HG02642 (cell line): ENCODE measurements at regions not wholly inside any gene's neighbourhood (a gene's known extent, or its start where the extent isn't known, plus 50 kb on each side); places are given as distances from the start of the nearest gene placed in this dataset.
"Not testable (repeated sequence)": the region's sequence is repeated elsewhere in the genome, so short reads cannot be mapped to it uniquely, and the experiment has no call there.

Experiments used
- ATAC-seq: cut with Tn5 transposase; IDR thresholded peaks from one replicate; pipeline ENCODE4 v1.9.1; 2021; ENCODE audit warnings: mild to moderate bottlenecking; ENCODE audit not compliant: unreplicated experiment, poor library complexity

- no peak for ATAC-seq
Measured at GRCh38 chr12:90831712-90832111, 123.3 kb downstream of the CCER1 start.

- ATAC-seq: no peak
Measured at GRCh38 chr12:90829044-90829443, 125.9 kb downstream of the CCER1 start.

- no peak for ATAC-seq
Measured at GRCh38 chr12:90828621-90829020, 126.4 kb downstream of the CCER1 start.

- ATAC-seq: no peak
Measured at GRCh38 chr12:90827567-90827966, 127.4 kb downstream of the CCER1 start.

- no peak for ATAC-seq
Measured at GRCh38 chr12:90826036-90826435, 128.9 kb downstream of the CCER1 start.

GRCh38 chr12:90823859-90824258 lies 131.1 kb downstream of the CCER1 start:
- no peak for ATAC-seq

- no peak for ATAC-seq
Measured at GRCh38 chr12:90819709-90820108, 135.3 kb downstream of the CCER1 start.

- no peak for ATAC-seq
Measured at GRCh38 chr12:90816353-90817089, 138.5 kb downstream of the CCER1 start.

- no peak for ATAC-seq
Measured at GRCh38 chr12:90809940-90810339, 145.0 kb downstream of the CCER1 start.

- ATAC-seq: no peak
Measured at GRCh38 chr12:90808568-90808967, 146.4 kb downstream of the CCER1 start.

- no peak for ATAC-seq
Measured at GRCh38 chr12:90802727-90803126, 152.2 kb downstream of the CCER1 start.

GRCh38 chr12:90801776-90802175 lies 153.2 kb downstream of the CCER1 start:
- no peak for ATAC-seq

- ATAC-seq: no peak
Measured at GRCh38 chr12:90794212-90794611, 160.8 kb downstream of the CCER1 start.

- not testable (repeated sequence) for ATAC-seq
Measured at GRCh38 chr12:90792718-90793117, 162.3 kb downstream of the CCER1 start.

GRCh38 chr12:90791445-90791844 lies 163.5 kb downstream of the CCER1 start:
- ATAC-seq: no peak

GRCh38 chr12:90790747-90791146 lies 164.2 kb downstream of the CCER1 start:
- no peak for ATAC-seq

- ATAC-seq: no peak
Measured at GRCh38 chr12:90773491-90773890, 181.5 kb downstream of the CCER1 start.

GRCh38 chr12:90770861-90771260 lies 184.1 kb downstream of the CCER1 start:
- ATAC-seq: no peak

GRCh38 chr12:90757957-90758356 lies 197.0 kb downstream of the CCER1 start:
- no peak for ATAC-seq

- no peak for ATAC-seq
Measured at GRCh38 chr12:90745211-90745610, 209.8 kb downstream of the CCER1 start.

- no peak for ATAC-seq
Measured at GRCh38 chr12:90741611-90742010, 213.4 kb downstream of the CCER1 start.

GRCh38 chr12:90729736-90730135 lies 225.2 kb downstream of the CCER1 start:
- ATAC-seq: no peak
